Myocyte (in vitro differentiated cells): ENCODE measurements at regions not wholly inside any gene's neighbourhood (a gene's known extent, or its start where the extent isn't known, plus 50 kb on each side); places are given as distances from the start of the nearest gene placed in this dataset.
"Not testable (repeated sequence)": the region's sequence is repeated elsewhere in the genome, so short reads cannot be mapped to it uniquely, and the experiment has no call there.

ENCODE experiments used
- DNase-seq: peaks from one replicate; pipeline ENCODE4 v3.0.0-alpha.2; 2012; ENCODE audit warnings: low read depth

DNA sequence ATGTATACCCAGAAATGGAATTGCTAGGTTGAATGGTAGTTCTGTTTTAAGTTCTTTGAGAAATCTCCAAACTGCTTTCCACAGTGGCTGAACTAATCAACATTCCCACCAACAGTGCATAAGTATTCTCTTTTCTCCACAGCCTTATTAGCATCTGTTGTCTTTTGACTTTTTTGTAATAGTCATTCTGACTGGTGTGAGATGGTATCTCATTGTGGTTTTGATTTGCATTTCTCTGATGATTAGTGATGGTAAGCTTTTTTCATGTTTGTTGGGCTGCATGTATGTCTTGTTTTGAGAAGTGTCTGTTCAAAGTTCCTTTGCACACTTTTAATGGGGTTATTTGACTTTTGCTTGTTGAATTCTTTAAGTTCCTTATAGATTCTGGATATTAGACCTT is 52.4 kb upstream of the EHHADH start:
- DNase-seq = not testable (repeated sequence)

DNA sequence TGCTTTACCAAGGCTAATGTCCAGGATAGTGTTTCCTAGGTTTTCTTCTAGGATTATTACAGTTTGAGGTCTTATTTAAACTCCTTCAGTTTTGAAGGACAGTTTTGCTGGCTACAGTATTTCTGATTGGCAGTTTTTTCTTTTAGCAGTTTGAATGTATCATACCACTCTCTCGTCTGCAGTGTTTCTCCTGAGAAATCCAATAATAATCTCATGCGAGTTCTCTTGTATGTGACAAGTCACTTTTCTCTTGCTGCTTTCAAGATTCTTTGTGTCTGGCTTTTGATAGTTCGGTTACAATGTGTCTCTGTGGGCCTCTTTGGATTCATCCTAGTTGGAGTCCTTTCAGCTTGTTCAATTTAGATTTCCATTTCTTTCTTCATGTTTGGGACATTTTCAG is 53.0 kb upstream of the EHHADH start:
- no peak for DNase-seq

DNA sequence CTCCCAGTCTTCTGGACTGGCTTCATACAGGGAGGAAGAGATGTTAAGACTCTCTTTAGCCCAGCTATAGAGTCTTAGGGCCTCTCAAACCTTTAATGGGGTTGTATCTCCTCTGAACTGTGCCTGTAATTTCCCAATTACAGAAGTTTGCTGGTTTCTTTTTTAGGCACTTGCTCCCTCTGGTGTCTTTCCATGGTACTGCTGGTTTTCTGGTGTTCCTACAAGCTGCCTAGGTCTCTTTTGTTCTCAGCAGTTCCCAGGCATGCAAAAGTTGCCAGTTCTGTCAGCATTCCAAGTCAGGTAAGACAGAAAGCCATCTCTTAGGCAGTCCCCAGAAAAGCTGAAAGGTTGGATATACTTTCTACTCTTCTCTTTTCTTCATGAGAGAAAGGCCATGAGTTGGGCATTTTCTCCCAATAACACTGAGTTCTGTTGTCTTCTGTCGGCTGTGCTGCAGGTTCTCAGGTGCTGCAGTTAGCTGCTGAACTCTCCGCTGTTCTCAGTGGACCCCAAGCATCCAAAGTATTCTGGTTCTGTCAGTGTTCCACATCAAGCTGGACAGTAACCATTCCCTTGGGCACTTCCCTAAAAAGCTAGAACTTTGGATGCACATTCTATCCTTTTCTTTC is 54.4 kb upstream of the EHHADH start:
- peak; percentile 24 for DNase-seq

DNA sequence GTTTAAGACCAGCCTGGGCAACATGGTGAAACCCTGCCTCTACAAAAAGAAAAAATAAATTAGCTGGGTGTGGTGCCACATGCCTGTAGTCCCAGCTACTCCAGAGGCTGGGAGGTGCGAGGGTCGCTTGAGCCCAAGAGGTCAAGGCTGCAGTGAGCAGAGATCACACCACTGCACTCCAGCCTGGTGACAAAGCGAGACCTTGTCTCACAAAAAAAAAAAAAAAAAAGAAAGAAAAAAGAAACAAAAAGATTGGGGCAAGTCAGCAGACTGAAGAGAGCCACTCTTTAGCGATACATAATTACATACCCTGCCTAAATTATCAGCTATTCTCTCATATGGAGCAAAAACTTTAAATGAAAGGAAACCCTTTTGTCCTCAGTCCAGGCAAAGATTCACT is 53.6 kb upstream of the MAP3K13 start:
- DNase-seq = no peak

DNA sequence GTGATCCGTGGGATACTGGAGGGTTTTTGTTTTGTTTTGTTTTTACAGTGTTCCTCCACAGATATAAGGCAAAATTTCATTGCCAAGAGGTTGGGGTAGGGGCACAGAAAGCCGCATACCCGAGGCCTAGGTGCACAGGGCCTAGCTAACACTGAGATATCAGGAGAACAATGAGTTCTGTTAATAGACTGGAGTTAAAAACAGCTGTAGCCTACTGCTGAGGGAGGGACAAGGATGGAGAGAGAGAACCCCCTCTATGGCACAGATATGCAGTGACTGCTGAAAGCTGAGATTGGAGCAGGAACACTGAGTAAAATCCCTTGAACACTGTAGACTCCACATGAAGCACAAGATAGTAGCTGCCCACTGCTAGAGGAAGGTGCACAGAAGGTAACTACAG is 53.1 kb upstream of the MAP3K13 start:
- no peak for DNase-seq

DNA sequence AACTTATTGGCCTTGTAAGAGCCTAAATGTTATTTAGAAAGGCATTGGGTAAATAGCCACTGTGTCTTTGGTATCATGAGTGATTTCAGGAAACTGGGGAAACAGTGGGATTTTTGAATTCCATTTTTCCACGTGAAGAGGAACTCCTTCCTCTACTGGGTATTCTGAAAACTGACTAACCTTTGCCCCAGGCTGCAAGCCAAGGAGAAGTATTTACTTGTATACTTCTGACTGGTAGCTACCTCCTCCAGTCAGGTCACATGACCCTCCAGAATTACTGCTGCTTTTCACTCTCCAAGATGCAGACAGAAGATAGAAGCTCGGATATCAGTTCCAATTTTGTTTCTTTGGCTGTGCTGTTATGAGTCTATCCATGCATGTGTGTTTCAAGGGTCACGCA is 50.9 kb upstream of the MAP3K13 start:
- DNase-seq = no peak
